Gastrocnemius medialis (tissue), 4 donors: ENCODE measurements at regions not wholly inside any gene's neighbourhood (a gene's known extent, or its start where the extent isn't known, plus 50 kb on each side); places are given as distances from the start of the nearest gene placed in this dataset.

Experiments used
- ATAC-seq, 2 donors: fragments of 150-250 bp; one replicate each; pipeline ENCODE4 v1.9.1; 2016
- DNase-seq, 2 donors: peaks; one replicate each; pipeline ENCODE4 v3.0.0-alpha.2; 2019
- H3K27ac ChIP-seq, 4 donors: fragments of 200-600 bp; sonication (generic); 1 replicate in 1 of 4; 2 replicates in 3 of 4; pipeline ENCODE4 v1.5.1; 2016 to 2018; ENCODE audit warnings: mild to moderate bottlenecking in 2 of 4, moderate library complexity in 1 of 4
- H3K27me3 ChIP-seq, 3 donors: fragments of 200-600 bp; sonication (generic) in 2 of 3; 1 replicate in 1 of 3; 2 replicates in 2 of 3; pipeline versions ENCODE4 v1.5.1 to v1.6.0; 2016 to 2019; ENCODE audit warnings: mild to moderate bottlenecking in 1 of 3, moderate library complexity in 1 of 3
- H3K36me3 ChIP-seq, 2 donors: fragments of 200-600 bp; sonication (generic) in 1 of 2; one replicate each; pipeline ENCODE4 v1.5.1; 2017 to 2018
- H3K4me1 ChIP-seq, 2 donors: fragments of 200-600 bp; sonication (generic) in 1 of 2; one replicate each; pipeline ENCODE4 v1.5.1; 2016 to 2017; ENCODE audit warnings: mild to moderate bottlenecking in 2 of 2
- H3K4me3 ChIP-seq, 4 donors: fragments of 200-600 bp; sonication (generic) in 3 of 4; 1 replicate in 1 of 4; 2 replicates in 3 of 4; pipeline ENCODE4 v1.5.1; 2016 to 2019; ENCODE audit warnings: mild to moderate bottlenecking in 2 of 4
- H3K9me3 ChIP-seq, 3 donors: fragments of 200-600 bp; sonication (generic) in 2 of 3; 1 replicate in 1 of 3; 2 replicates in 2 of 3; pipeline ENCODE4 v1.5.1; 2016 to 2019
- POLR2A ChIP-seq, 2 donors: fragments of 450-650 bp; IDR thresholded peaks; one replicate each; pipeline ENCODE4 v1.6.1; 2017; ENCODE audit warnings: antibody characterized with exemption in 2 of 2, mild to moderate bottlenecking in 2 of 2, moderate library complexity in 2 of 2
- in situ Hi-C, 4 donors: fragments of 200-750 bp; cut with MboI; loops; one replicate each; pipeline versions ENCODE4 v1.15.0 to v1.8.0; 2017; ENCODE audit warnings: low sequenced_read_pairs in 4 of 4
- intact Hi-C: fragments of 100-400 bp; cut with DNase I; formaldehyde crosslinking; loops from one replicate; pipeline ENCODE4 v1.15.1; 2023; ENCODE audit warnings: low total_unique reads
- TF ChIP-seq, protein P1 (sequence below), 5 experiments: fragments of 450-650 bp in 3 of 5; fragments of 200-600 bp in 2 of 5; sonication (generic) in 2 of 5; IDR thresholded peaks in 4 of 5; conservative IDR thresholded peaks in 1 of 5; 1 replicate in 4 of 5; 2 replicates in 1 of 5; pipeline ENCODE4 v1.5.1; 2016 to 2019; ENCODE audit warnings: antibody characterized with exemption in 5 of 5, mild to moderate bottlenecking in 3 of 5, moderate library complexity in 3 of 5

DNA sequence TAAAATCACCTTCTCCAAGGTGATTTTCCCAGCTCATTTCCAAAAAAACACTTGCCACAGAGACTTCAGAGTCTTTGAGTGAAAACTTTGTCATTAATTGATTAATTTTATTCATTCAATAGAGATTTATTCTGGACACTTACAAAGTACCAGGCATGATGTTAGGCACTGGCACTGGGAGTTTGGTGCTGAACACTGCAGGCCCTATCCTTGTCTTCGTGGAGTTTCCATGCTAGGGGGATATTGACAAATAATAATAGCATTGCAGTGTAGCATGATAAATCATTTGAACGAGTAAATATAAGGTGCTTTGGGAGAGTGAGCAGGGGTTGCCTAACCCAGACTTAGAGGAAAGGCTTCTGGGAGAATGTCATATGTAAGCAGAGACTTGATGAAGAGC, 145.7 kb downstream of the SOX4 start:
- TF ChIP-seq, protein P1, sequence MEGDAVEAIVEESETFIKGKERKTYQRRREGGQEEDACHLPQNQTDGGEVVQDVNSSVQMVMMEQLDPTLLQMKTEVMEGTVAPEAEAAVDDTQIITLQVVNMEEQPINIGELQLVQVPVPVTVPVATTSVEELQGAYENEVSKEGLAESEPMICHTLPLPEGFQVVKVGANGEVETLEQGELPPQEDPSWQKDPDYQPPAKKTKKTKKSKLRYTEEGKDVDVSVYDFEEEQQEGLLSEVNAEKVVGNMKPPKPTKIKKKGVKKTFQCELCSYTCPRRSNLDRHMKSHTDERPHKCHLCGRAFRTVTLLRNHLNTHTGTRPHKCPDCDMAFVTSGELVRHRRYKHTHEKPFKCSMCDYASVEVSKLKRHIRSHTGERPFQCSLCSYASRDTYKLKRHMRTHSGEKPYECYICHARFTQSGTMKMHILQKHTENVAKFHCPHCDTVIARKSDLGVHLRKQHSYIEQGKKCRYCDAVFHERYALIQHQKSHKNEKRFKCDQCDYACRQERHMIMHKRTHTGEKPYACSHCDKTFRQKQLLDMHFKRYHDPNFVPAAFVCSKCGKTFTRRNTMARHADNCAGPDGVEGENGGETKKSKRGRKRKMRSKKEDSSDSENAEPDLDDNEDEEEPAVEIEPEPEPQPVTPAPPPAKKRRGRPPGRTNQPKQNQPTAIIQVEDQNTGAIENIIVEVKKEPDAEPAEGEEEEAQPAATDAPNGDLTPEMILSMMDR (IDR thresholded peaks at IDR 0.05 in 4 of 5, conservative IDR thresholded peaks at IDR 0.05 in 1 of 5): no peak
- no peak for TF ChIP-seq POLR2A (IDR thresholded peaks at IDR 0.05)
- ATAC-seq (no peak), DNase-seq (no peak)
- H3K4me3 ChIP-seq: no peak overlapping the region
- intact Hi-C loops (no loop called here), in situ Hi-C loops (no loop called here)
- H3K4me1 ChIP-seq: no peaks in the 10 kb centered on the region
- H3K36me3 ChIP-seq: no peaks in the 10 kb centered on the region
- no peak overlapping the region for H3K27ac ChIP-seq
- H3K9me3 ChIP-seq: no peaks in the 10 kb centered on the region
- no peaks in the 10 kb centered on the region for H3K27me3 ChIP-seq

DNA sequence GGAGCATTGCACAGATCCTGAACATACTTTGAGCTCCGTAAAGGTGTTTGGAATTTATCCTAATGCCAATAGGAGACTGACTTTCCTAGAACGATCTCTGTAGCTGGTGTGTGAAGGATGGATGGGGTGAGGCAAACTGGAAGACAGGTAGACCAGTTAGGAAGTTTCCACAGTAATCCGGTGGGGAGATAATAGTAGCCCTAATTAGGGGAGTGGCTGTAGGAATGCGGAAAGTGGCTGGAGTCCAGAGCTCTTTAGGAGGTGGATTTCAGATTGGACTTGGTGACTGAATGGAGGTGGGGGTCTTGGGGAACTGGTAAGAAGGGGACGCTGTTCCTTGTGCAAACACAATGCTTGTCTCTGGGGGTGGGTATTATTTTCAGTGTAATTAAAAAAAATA, 146.3 kb downstream of the SOX4 start:
- no peak overlapping the region for H3K27ac ChIP-seq
- H3K27me3 ChIP-seq: no peaks in the 10 kb centered on the region
- H3K9me3 ChIP-seq: no peaks in the 10 kb centered on the region
- H3K4me3 ChIP-seq: no peak overlapping the region
- no peaks in the 10 kb centered on the region for H3K4me1 ChIP-seq
- no peak for DNase-seq
- no peaks in the 10 kb centered on the region for H3K36me3 ChIP-seq
- in situ Hi-C loops (no loop called here), intact Hi-C loops (no loop called here)
- TF ChIP-seq, protein P1 (IDR thresholded peaks at IDR 0.05 in 4 of 5, conservative IDR thresholded peaks at IDR 0.05 in 1 of 5): no peak
- TF ChIP-seq POLR2A (IDR thresholded peaks at IDR 0.05): no peak
- no peak for ATAC-seq

DNA sequence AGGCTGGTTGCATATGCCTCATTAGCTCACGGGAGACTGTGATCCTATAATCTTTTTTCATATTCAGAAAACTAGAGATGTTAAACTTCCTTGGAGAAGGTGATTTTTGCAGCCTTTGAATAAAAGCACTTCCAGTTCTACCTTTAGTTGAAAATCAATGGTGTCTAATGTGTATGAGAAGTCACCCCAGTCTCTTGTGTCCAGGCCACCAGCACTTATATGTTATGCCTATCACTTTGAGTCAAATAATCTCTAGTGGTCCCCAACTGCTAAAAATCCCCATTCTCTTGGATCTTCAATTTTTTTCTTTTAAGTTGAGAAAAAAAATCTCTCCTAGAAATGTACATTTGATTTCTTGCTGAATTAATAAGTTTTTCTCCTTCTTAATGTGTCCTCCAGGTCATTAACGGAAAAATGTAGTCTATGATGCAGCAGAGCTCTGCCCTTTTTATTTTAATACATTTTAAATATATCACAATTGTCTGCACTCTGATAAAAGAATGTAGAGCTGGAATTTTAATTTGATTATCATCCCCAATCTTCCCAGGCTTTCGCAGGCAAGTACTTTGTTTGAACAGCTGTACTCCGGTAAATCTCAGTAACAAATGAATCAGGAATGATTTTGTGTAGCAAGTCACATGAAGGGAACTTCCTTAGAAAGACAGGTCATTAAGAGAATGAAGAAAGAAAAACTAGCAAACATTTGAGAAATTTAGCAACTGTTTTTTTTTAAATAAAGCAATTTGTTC, 147.0 kb downstream of the SOX4 start:
- H3K36me3 ChIP-seq: no peaks in the 10 kb centered on the region
- H3K27me3 ChIP-seq: no peaks in the 10 kb centered on the region
- ATAC-seq: no peak
- H3K9me3 ChIP-seq: no peaks in the 10 kb centered on the region
- TF ChIP-seq, protein P1 (IDR thresholded peaks at IDR 0.05 in 4 of 5, conservative IDR thresholded peaks at IDR 0.05 in 1 of 5): no peak
- TF ChIP-seq POLR2A (IDR thresholded peaks at IDR 0.05): no peak
- in situ Hi-C loops: no loop called here
- DNase-seq: no peak
- H3K27ac ChIP-seq: no peak overlapping the region
- H3K4me3 ChIP-seq: no peak overlapping the region
- no peaks in the 10 kb centered on the region for H3K4me1 ChIP-seq
- intact Hi-C loops: no loop called here

DNA sequence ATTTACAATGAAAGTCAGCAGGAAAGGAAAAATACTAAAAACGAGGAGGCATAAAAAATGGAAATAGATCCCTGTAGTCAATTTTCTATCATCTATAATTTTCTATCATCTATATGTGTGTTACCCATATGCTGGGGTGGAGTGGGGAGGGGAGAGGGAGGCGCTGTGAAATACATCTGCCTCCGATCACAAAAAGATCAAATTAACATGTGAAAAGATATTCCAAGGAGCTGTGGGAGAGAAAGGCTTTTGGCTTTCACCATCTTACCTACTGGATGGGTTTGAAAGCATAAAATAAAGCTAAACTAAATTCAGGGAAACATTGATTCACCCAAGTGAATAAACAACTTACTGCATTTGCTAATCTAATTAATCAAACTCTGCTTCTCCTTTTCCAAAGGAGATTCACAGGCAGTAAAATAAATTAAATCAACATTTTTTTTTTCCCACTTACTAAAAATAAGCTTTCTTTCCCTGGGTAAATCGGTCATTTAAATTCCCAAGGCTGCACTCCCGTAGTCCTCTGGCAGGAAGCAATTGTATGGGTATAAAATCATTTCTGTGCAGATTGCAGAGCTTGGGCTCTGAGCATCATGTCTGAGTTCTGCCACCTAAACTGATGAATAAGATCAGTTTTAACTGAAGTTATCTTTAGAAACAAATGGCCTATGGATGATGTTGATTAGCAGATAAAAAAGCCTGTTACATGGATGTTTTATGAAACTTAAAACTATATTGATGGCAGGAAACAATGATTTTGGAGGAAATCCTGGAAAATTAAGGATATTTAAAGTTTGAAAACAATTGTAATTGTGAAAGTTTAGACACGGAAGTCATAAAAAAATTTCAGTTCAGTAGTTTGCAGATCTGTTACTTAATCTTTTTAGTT, 147.9 kb downstream of the SOX4 start:
- TF ChIP-seq, protein P1 (IDR thresholded peaks at IDR 0.05 in 4 of 5, conservative IDR thresholded peaks at IDR 0.05 in 1 of 5): no peak
- TF ChIP-seq POLR2A (IDR thresholded peaks at IDR 0.05): no peak
- H3K4me1 ChIP-seq: no peaks in the 10 kb centered on the region
- intact Hi-C loops (no loop called here), in situ Hi-C loops (no loop called here)
- H3K36me3 ChIP-seq: no peaks in the 10 kb centered on the region
- no peaks in the 10 kb centered on the region for H3K9me3 ChIP-seq
- ATAC-seq (no peak), DNase-seq (no peak)
- H3K27me3 ChIP-seq: no peaks in the 10 kb centered on the region
- H3K4me3 ChIP-seq: no peak overlapping the region
- H3K27ac ChIP-seq: peak overlapping the region in 2 of 4 donors; percentile 12 to 25
